GM12878 (cell line): ENCODE measurements at regions not wholly inside any gene's neighbourhood (a gene's known extent, or its start where the extent isn't known, plus 50 kb on each side); places are given as distances from the start of the nearest gene placed in this dataset.

Source experiments
- ATAC-seq: fragments of 200-7000 bp; cut with Tn5 transposase; 3 replicates; pipeline ENCODE4 v1.9.1; 2020; ENCODE audit warnings: mild to moderate bottlenecking, moderate library complexity
- BruUV-seq: library from RNA; stranded (reverse); fragments of 400-500 nt; replicated peaks from 2 replicates; lab custom pipeline; 2021; lab: Mats Ljungman, UMichigan
- CTCF ChIA-PET: fragments of 300-600 bp; sonication (Branson Sonifier 250); formaldehyde crosslinking; extraction: SDS; loops from one replicate; lab custom pipeline; 2021; ENCODE audit warnings: inconsistent platforms; lab: Yijun Ruan, JAX
- POLR2A ChIA-PET: fragments of 350-600 bp; formaldehyde crosslinking; extraction: SDS; loops from one replicate; lab custom pipeline; 2021; ENCODE audit warnings: inconsistent platforms; lab: Charles Lee
- RAD21 ChIA-PET: fragments of 300-600 bp; sonication (Branson Sonifier 250); formaldehyde crosslinking; loops from one replicate; lab custom pipeline; 2023; ENCODE audit warnings: antibody characterized with exemption; ENCODE audit not compliant: unreplicated experiment; lab: Charles Lee
- SMC1A ChIA-PET: fragments of 300-600 bp; sonication (Branson Sonifier 250); formaldehyde crosslinking; loops from one replicate; lab custom pipeline; 2023; ENCODE audit not compliant: unreplicated experiment, uncharacterized antibody; lab: Charles Lee
- DNase-seq: peaks from one replicate; pipeline ENCODE4 v3.0.0-alpha.2; 2011; ENCODE audit warnings: low read depth, low spot score
- FAIRE-seq: peaks from 3 replicates; lab custom pipeline; 2011; peaks lifted over from hg19 to GRCh38; lab: Jason Lieb, UNC
- H2AFZ ChIP-seq: 2 replicates; pipeline ENCODE4 v1.6.0; 2011; ENCODE audit warnings: low read depth, low read length, control low read depth; ENCODE audit not compliant: control insufficient read depth
- H3K27ac ChIP-seq: 2 replicates; pipeline ENCODE4 v1.5.1; 2011; ENCODE audit warnings: control low read depth; ENCODE audit not compliant: control insufficient read depth, insufficient read depth
- H3K27me3 ChIP-seq, 2 experiments: replicated peaks in 1 of 2; 2 replicates each; pipeline versions ENCODE4 v1.6.0 to v1.6.1; 2011; ENCODE audit warnings: low read length in 1 of 2; ENCODE audit not compliant: control insufficient read depth in 2 of 2, insufficient read depth in 2 of 2
- H3K36me3 ChIP-seq, 2 experiments: 2 replicates each; pipeline ENCODE4 v1.5.1; 2011; ENCODE audit warnings: low read length in 1 of 2; ENCODE audit not compliant: control insufficient read depth in 2 of 2, insufficient read depth in 2 of 2
- H3K4me1 ChIP-seq: 2 replicates; pipeline ENCODE4 v1.6.1; 2011; ENCODE audit warnings: mild to moderate bottlenecking, low read length, moderate library complexity, mixed read lengths; ENCODE audit not compliant: control insufficient read depth, insufficient read depth
- H3K4me2 ChIP-seq: 2 replicates; pipeline ENCODE4 v1.6.0; 2011; ENCODE audit warnings: control low read depth; ENCODE audit not compliant: control insufficient read depth, insufficient read depth
- H3K4me3 ChIP-seq: fragments of 200-600 bp; sonication (generic); 2 replicates; pipeline ENCODE4 v1.5.1; 2016
- H3K79me2 ChIP-seq: 2 replicates; pipeline ENCODE4 v1.6.0; 2011; ENCODE audit warnings: low read length; ENCODE audit not compliant: control insufficient read depth, insufficient read depth
- H3K9ac ChIP-seq: 2 replicates; pipeline ENCODE4 v1.8.0; 2011; ENCODE audit warnings: low read length, control low read depth, mixed read lengths; ENCODE audit not compliant: control insufficient read depth, insufficient read depth
- H3K9me3 ChIP-seq: replicated peaks from 3 replicates; pipeline ENCODE4 v1.5.1; 2011; ENCODE audit warnings: mild to moderate bottlenecking, low read length; ENCODE audit not compliant: control insufficient read depth, insufficient read depth
- H4K20me1 ChIP-seq: 2 replicates; pipeline ENCODE4 v1.6.0; 2011; ENCODE audit not compliant: control insufficient read depth, insufficient read depth
- ATF7 ChIP-seq: fragments of 450-650 bp; IDR thresholded peaks from 2 replicates; pipeline ENCODE4 v1.6.1; 2016; ENCODE audit warnings: low read depth, mild to moderate bottlenecking
- CBFB ChIP-seq: IDR thresholded peaks from 2 replicates; pipeline ENCODE4 v1.6.1; 2016; ENCODE audit warnings: antibody characterized with exemption, low read depth
- CEBPB ChIP-seq, 2 experiments: fragments of 150-350 bp in 1 of 2; IDR thresholded peaks; 2 replicates each; pipeline ENCODE4 v1.6.1; 2012 to 2014; ENCODE audit warnings: low read depth in 2 of 2, low read length in 2 of 2, borderline replicate concordance in 1 of 2, inconsistent platforms in 1 of 2
- EGR1 ChIP-seq, 2 experiments: IDR thresholded peaks; 1 replicate in 1 of 2; 2 replicates in 1 of 2; pipeline ENCODE4 v1.6.1; 2011 to 2012; ENCODE audit warnings: low read depth in 2 of 2, low read length in 2 of 2, borderline replicate concordance in 1 of 2, mild to moderate bottlenecking in 1 of 2, moderate library complexity in 1 of 2
- FOS ChIP-seq: IDR thresholded peaks from 3 replicates; pipeline ENCODE4 v1.6.1; 2011; ENCODE audit warnings: borderline replicate concordance; ENCODE audit not compliant: insufficient read length; ENCODE audit errors: extremely low read depth
- FOXM1 ChIP-seq: IDR thresholded peaks from 2 replicates; pipeline ENCODE4 v1.6.1; 2012; ENCODE audit warnings: low read depth, mild to moderate bottlenecking, inconsistent platforms, low read length, moderate library complexity
- HCFC1 ChIP-seq: fragments of 150-350 bp; IDR thresholded peaks from 2 replicates; pipeline ENCODE4 v1.6.1; 2014; ENCODE audit warnings: low read length
- MEF2B ChIP-seq: fragments of 450-650 bp; IDR thresholded peaks from 2 replicates; pipeline ENCODE4 v1.6.1; 2018; ENCODE audit warnings: mild to moderate bottlenecking, moderate library complexity; ENCODE audit not compliant: partially characterized antibody, poor library complexity, severe bottlenecking
- MYC ChIP-seq: IDR thresholded peaks from 2 replicates; pipeline ENCODE4 v1.6.1; 2011; ENCODE audit warnings: mild to moderate bottlenecking, low read length, moderate library complexity, inconsistent platforms; ENCODE audit not compliant: insufficient read depth, insufficient replicate concordance, insufficient read length, severe bottlenecking
- NFYA ChIP-seq: IDR thresholded peaks from 2 replicates; pipeline ENCODE4 v1.6.1; 2011; ENCODE audit warnings: low read depth, mild to moderate bottlenecking, low read length, improper control_type of control experiment, borderline replicate concordance
- TAF1 ChIP-seq: IDR thresholded peaks from 2 replicates; pipeline ENCODE4 v1.6.1; 2011; ENCODE audit warnings: mild to moderate bottlenecking, low read depth, low read length, borderline replicate concordance
- ZNF24 ChIP-seq: fragments of 450-650 bp; IDR thresholded peaks from 2 replicates; pipeline ENCODE4 v1.6.1; 2017; ENCODE audit warnings: antibody characterized with exemption, mild to moderate bottlenecking
- ZSCAN29 ChIP-seq: fragments of 450-650 bp; IDR thresholded peaks from 2 replicates; pipeline ENCODE4 v1.6.1; 2017; ENCODE audit warnings: mild to moderate bottlenecking, moderate library complexity
- WGBS: methylation state at CpG from one replicate; pipeline ENCODE4 v1.1.6; 2016; ENCODE audit warnings: low lambda C conversion rate; ENCODE audit not compliant: insufficient replicate concordance, insufficient coverage; ENCODE audit errors: missing lambda C conversion rate; 5-methylcytosine and 5-hydroxymethylcytosine counted together
- in situ Hi-C: fragments of 300-500 bp; cut with MboI; formaldehyde crosslinking; loops from 9 replicates; pipeline ENCODE4 v1.14.3; 2018; ENCODE audit warnings: mixed read lengths
- intact Hi-C: fragments of 100-400 bp; cut with micrococcal nuclease; formaldehyde crosslinking; loops from one replicate; pipeline ENCODE4 v1.14.2; 2022; ENCODE audit not compliant: unreplicated experiment
- TF ChIP-seq, protein P1 (sequence below): fragments of 450-650 bp; IDR thresholded peaks from 2 replicates; pipeline ENCODE4 v1.6.1; 2017; ENCODE audit warnings: mild to moderate bottlenecking, moderate library complexity
- TF ChIP-seq, protein P2 (sequence below): fragments of 450-650 bp; IDR thresholded peaks from 2 replicates; pipeline ENCODE4 v1.6.1; 2017; ENCODE audit warnings: mild to moderate bottlenecking, low read depth, inconsistent platforms; ENCODE audit not compliant: poor library complexity, severe bottlenecking
- TF ChIP-seq, protein P3 (sequence below): fragments of 450-650 bp; IDR thresholded peaks from 2 replicates; pipeline ENCODE4 v1.6.1; 2014; ENCODE audit warnings: mild to moderate bottlenecking

DNA sequence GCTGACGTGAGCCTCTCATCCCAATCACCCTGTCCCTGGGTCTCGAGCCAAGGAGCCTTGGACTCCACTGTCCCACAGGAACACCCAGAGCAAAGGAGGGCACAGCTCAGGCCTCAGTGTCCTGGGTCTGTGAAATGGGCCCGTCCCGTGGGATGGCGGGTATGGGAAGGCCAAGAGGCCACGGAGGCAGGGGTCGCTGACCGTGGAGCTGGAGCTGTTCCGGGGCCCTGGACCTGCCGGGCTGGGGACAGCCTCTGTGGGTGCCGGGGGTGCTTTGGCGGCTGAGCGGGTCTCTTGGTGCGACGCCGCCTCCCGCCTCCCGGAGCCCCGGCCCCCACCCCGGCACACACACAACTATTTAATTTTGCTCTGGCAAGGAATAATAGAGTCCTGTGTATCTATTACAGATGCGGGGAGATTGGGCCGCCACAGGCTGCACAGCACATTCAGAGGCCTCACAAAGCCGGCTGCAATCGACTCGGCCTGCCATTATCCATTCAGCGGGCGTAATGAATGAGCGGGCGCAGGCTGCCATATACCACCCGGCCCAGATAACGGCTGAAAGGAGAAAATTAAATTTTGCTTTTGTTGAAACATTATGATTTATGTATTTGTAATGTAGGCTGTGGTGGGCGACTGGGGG lies 83.9 kb upstream of the NKX1-1 start (continued):
- TF ChIP-seq, protein P1, sequence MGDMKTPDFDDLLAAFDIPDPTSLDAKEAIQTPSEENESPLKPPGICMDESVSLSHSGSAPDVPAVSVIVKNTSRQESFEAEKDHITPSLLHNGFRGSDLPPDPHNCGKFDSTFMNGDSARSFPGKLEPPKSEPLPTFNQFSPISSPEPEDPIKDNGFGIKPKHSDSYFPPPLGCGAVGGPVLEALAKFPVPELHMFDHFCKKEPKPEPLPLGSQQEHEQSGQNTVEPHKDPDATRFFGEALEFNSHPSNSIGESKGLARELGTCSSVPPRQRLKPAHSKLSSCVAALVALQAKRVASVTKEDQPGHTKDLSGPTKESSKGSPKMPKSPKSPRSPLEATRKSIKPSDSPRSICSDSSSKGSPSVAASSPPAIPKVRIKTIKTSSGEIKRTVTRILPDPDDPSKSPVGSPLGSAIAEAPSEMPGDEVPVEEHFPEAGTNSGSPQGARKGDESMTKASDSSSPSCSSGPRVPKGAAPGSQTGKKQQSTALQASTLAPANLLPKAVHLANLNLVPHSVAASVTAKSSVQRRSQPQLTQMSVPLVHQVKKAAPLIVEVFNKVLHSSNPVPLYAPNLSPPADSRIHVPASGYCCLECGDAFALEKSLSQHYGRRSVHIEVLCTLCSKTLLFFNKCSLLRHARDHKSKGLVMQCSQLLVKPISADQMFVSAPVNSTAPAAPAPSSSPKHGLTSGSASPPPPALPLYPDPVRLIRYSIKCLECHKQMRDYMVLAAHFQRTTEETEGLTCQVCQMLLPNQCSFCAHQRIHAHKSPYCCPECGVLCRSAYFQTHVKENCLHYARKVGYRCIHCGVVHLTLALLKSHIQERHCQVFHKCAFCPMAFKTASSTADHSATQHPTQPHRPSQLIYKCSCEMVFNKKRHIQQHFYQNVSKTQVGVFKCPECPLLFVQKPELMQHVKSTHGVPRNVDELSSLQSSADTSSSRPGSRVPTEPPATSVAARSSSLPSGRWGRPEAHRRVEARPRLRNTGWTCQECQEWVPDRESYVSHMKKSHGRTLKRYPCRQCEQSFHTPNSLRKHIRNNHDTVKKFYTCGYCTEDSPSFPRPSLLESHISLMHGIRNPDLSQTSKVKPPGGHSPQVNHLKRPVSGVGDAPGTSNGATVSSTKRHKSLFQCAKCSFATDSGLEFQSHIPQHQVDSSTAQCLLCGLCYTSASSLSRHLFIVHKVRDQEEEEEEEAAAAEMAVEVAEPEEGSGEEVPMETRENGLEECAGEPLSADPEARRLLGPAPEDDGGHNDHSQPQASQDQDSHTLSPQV: no peak
- no peak for TF ChIP-seq FOS
- TF ChIP-seq NFYA: no peak
- no peak for TF ChIP-seq HCFC1
- TF ChIP-seq MEF2B: no peak

DNA sequence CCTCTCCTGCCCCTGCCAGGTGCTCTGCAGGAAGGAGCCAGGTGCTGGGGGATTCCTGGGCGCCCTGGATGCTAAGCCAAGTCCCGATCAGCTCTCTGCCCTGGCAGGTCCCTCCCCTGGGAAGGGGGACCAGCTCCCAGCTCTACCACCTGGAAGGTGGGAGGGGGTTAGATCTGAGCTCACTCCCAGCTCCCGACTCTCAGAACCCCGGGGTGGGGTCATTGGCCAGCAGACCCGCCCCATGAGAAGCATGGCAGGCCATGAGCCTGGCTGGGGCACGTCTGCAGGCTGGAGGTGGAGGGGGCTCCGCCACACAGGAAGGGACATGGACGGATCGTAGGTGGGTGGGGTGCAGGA lies 83.4 kb upstream of the NKX1-1 start:
- Histone ChIP-seq H2AFZ (no peak overlapping the region), H3K4me2 (no peak overlapping the region), H3K27me3 (no peaks in the 10 kb centered on the region), H3K9ac (no peak overlapping the region), H3K4me3 (no peak overlapping the region), H3K79me2 (no peaks in the 10 kb centered on the region), H3K9me3 (peaks cover 2% of the 10 kb centered on the region; the same call in 1 of the 3 replicates), H3K36me3 (no peaks in the 10 kb centered on the region), H3K4me1 (no peaks in the 10 kb centered on the region), H4K20me1 (no peaks in the 10 kb centered on the region), H3K27ac (no peak overlapping the region)
- RAD21 ChIA-PET: no interaction called here
- BruUV-seq: no TSS peak
- DNase-seq (no peak), ATAC-seq (no peak), FAIRE-seq (no peak)
- in situ Hi-C loops (no loop called here), intact Hi-C loops (no loop called here)
- SMC1A ChIA-PET: no interaction called here
- 28% methylated on average over 9 of the region's 9 CpGs for WGBS
- POLR2A ChIA-PET: no interaction called here
- CTCF ChIA-PET: no interaction called here
- TF ChIP-seq EGR1 (IDR thresholded peaks at IDR 0.05; ENCODE audit: borderline replicate concordance in 1 of 2, low read depth in 2 of 2, low read length in 2 of 2): no peak
- no peak for TF ChIP-seq TAF1
- no peak for TF ChIP-seq MYC
- TF ChIP-seq ZSCAN29: no peak
- TF ChIP-seq CBFB: no peak
- TF ChIP-seq, protein P2, sequence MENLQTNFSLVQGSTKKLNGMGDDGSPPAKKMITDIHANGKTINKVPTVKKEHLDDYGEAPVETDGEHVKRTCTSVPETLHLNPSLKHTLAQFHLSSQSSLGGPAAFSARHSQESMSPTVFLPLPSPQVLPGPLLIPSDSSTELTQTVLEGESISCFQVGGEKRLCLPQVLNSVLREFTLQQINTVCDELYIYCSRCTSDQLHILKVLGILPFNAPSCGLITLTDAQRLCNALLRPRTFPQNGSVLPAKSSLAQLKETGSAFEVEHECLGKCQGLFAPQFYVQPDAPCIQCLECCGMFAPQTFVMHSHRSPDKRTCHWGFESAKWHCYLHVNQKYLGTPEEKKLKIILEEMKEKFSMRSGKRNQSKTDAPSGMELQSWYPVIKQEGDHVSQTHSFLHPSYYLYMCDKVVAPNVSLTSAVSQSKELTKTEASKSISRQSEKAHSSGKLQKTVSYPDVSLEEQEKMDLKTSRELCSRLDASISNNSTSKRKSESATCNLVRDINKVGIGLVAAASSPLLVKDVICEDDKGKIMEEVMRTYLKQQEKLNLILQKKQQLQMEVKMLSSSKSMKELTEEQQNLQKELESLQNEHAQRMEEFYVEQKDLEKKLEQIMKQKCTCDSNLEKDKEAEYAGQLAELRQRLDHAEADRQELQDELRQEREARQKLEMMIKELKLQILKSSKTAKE: no peak
- no peak for TF ChIP-seq ATF7
- no peak for TF ChIP-seq ZNF24
- TF ChIP-seq FOXM1: no peak
- TF ChIP-seq, protein P3, sequence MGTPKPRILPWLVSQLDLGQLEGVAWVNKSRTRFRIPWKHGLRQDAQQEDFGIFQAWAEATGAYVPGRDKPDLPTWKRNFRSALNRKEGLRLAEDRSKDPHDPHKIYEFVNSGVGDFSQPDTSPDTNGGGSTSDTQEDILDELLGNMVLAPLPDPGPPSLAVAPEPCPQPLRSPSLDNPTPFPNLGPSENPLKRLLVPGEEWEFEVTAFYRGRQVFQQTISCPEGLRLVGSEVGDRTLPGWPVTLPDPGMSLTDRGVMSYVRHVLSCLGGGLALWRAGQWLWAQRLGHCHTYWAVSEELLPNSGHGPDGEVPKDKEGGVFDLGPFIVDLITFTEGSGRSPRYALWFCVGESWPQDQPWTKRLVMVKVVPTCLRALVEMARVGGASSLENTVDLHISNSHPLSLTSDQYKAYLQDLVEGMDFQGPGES: no peak
- no peak for TF ChIP-seq CEBPB (IDR thresholded peaks at IDR 0.05; ENCODE audit: borderline replicate concordance in 1 of 2, low read depth in 2 of 2, low read length in 2 of 2)
